H7 (cell line): ENCODE measurements at regions not wholly inside any gene's neighbourhood (a gene's known extent, or its start where the extent isn't known, plus 50 kb on each side); places are given as distances from the start of the nearest gene placed in this dataset.

Experiments
- DNase-seq: peaks from one replicate; pipeline ENCODE4 v3.0.0; 2012
- H3K27me3 ChIP-seq: 2 replicates; pipeline ENCODE4 v1.6.0; 2011; ENCODE audit warnings: mild to moderate bottlenecking, low read length; ENCODE audit not compliant: control insufficient read depth, insufficient read depth
- H3K36me3 ChIP-seq: replicated peaks from 2 replicates; pipeline ENCODE4 v1.5.1; 2011; ENCODE audit warnings: low read length; ENCODE audit not compliant: control insufficient read depth, insufficient read depth
- H3K4me3 ChIP-seq: 2 replicates; pipeline ENCODE4 v1.5.1; 2011; ENCODE audit warnings: low read depth, mild to moderate bottlenecking, control low read depth, low read length, moderate library complexity; ENCODE audit not compliant: insufficient read depth

DNA sequence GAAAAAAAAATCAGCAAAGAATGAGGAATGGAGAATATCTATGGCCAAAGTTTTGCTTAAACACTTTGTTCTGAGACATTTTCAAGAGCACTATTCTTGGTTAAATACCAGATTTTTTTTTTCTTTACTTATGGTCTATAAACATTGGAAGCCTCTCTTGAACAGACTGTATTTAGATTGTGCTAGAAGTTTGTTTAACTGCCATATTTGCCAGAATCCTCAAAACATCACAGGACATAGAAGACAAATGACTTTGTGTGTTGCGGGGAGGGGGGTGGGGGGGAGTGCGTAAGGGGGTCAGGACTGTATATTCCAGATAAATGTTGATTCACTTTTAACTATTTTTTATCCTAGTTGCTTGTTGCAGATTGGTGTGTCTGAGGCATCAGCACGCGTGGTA is 262.0 kb downstream of the MEIS1 start:
- H3K4me3 ChIP-seq, result no peak overlapping the region
- H3K27me3 ChIP-seq, result no peaks in the 10 kb centered on the region
- no peaks in the 10 kb centered on the region for H3K36me3 ChIP-seq
- DNase-seq, result no peak

DNA sequence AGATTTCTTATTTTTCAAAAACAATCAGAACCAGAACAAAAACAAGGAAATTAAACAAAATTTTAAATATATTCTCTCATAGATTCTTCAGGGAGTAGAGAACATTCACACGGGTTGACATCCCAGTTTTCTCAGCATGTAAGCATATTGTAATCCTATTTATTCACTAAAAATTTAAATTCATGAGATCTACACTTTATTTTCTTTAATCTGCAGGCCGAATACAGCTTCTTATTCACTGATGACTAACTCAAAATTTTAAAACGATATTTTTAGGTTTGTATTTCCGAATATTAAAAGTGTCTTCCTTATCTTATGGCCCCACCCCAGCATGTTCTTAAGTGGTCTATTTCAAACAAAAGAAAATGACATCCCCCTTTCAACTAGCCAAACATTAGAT is 262.4 kb downstream of the MEIS1 start:
- H3K36me3 ChIP-seq, result no peaks in the 10 kb centered on the region
- H3K4me3 ChIP-seq, result no peak overlapping the region
- no peaks in the 10 kb centered on the region for H3K27me3 ChIP-seq
- DNase-seq, result no peak

DNA sequence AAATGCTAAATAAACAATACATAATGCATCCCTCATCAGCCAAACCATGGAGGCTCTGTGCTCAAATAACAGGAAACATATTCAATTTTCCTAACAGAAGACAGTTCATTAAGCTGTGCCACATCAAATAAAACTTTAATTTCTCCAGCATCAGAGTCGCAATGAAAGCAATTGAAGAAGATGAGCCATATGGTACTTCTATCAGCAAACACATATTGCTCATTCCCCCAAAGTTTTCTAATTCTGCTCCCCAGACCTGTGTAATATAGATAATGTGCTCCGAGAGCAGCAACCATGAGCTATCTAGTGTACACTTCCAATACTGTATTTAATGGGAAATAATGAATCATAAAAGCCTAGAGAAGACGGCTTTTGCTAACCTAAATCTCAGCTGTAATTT is 263.2 kb downstream of the MEIS1 start:
- Histone ChIP-seq H3K27me3 (no peaks in the 10 kb centered on the region), H3K36me3 (no peaks in the 10 kb centered on the region), H3K4me3 (no peak overlapping the region)
- DNase-seq, result no peak

DNA sequence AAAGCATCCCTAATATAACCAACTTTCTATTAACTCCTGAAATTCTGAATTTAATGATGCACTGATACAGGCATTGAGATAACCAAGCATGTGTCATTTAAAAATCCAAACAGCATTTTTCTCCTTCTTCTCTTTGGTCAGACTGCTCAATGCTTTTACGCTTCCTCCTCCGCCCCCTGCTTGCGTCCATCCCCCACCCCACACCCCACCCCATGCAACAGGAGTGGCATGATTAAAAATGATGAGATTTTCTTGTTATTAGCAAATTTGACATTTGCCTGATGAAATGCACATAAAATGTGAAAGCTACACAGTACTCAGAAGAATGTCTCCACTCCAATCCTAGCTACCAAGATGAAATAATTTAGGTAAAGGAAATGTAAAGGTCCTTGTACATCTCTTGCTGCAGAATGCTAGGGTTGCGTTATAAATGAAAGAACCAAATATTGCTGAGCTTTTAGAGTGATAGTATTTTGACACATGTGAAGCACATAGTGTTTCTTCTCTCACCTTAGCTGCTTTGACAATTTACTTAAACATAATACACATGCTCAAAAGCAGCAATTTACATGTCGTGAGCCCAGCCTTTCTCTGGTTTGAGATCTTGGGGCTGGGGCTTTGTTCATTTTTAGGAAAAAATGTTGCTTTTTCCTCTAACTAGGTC is 263.8 kb downstream of the MEIS1 start:
- H3K36me3 ChIP-seq, result no peaks in the 10 kb centered on the region
- no peak for DNase-seq
- H3K4me3 ChIP-seq, result no peak overlapping the region
- no peaks in the 10 kb centered on the region for H3K27me3 ChIP-seq

DNA sequence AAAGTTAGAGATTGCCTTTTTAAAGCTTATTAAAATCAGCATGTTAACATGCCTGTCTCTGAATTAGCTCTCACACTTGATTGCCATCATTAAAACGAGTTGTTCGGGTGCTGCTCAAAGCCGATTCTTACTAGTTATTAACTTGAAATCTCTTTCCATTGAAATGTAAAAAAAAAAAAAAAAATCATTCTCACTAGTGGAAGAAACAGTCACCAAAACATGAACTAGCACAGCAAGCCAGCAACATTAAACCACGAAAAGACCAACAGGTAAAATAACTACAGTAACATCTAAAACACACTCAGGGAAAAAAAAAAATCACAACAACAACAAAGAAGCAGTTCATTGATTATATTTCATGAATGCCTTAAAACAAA is 264.5 kb downstream of the MEIS1 start:
- no peak for DNase-seq
- Histone ChIP-seq H3K4me3 (no peak overlapping the region), H3K36me3 (no peaks in the 10 kb centered on the region), H3K27me3 (no peaks in the 10 kb centered on the region)

DNA sequence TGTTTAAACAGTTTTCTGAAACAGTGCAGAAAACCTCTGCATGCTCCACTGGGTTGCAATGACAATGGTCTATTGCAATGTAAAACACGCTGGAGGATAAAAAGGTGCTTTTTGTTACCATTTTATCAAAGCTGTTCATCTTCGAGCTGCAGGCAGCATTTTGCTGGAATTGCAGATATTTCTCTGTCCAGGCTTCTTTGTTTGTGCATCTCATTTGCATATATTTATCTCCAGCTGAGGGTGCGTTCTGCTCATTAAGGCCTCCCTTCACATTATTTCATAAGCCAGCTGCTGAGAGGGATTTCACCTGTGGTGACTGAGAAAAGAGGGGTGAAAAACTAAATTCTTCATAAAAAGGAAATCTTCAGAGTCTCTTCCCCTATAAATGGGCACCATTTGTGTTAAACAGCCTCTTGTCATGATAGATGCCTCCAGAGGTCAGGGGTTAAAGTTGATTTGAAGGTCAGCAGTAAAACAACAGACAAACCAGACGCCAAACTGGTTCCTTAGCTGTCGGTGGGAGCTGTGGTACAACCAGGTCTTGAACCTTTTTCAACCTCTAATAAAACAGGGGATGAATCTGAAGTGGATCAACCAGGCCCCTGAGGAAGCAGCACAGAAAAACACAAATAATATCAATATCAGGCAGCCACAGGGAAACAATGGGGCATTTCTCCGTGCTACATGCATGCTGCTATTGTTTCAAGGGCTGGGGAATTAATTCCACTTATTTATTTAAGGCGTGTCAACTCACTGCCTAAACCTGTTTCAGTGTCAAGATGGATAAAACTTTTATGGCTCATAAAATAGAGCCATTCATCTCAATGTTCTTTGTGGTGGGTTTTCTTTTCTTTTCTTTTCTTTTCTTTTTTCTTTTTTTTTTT is 265.1 kb downstream of the MEIS1 start:
- Histone ChIP-seq H3K4me3 (no peak overlapping the region), H3K36me3 (no peaks in the 10 kb centered on the region), H3K27me3 (no peaks in the 10 kb centered on the region)
- no peak for DNase-seq

DNA sequence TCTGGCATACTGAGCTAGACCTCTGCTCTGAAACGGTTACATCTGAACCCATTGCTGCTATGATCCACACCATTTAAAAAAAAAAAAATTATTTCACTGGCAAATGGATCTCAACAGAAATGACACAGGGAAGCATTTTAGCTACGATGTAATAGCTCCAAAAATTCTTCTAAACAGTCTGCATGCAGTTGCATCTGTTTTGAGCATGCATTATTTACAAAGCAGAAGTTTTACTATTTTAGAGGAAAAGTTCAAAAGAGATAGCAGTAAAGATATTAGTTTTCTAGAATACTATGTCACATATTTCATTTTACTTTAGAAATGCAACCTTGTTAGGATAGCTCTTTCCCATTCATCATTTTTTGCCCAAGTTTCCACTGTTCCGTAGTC is 265.7 kb downstream of the MEIS1 start:
- Histone ChIP-seq H3K36me3 (no peaks in the 10 kb centered on the region), H3K4me3 (no peak overlapping the region), H3K27me3 (no peaks in the 10 kb centered on the region)
- no peak for DNase-seq

DNA sequence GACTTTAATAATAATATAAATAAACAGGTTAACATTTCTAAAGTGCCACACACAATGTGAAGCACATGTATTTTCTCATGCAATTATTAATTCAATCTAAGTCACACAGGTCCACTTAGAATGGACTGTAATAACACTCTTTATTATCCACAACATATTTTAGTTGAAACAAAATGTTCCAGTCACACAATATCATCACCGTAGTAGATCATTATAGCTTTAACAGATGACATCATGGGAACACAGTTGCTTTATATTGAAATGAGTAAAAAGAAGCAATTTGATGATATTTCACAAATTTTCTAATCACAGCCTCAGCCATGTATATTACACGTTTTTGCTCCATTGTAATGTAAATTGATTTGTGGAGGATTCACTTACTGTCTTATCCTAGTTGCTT is 266.3 kb downstream of the MEIS1 start:
- no peak for DNase-seq
- Histone ChIP-seq H3K4me3 (no peak overlapping the region), H3K27me3 (no peaks in the 10 kb centered on the region), H3K36me3 (no peaks in the 10 kb centered on the region)

DNA sequence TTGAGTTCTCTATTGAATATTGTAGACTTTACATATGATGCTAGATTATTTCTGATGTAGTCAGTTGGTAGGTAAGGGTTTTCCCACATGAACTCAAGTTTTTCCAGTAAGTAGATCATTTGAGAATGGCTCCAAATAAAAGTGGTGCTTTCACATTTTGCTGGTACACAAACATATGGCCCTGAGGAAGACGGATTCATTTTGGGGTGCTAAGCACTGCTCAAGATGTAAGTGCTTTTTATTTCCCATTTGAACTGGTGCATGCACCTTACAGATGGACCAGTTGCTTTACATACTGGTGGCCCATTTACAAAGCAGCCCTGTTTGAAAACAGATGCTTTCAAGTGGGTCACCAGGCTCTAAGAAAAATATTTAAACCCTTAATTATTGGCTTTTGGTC is 266.7 kb downstream of the MEIS1 start:
- Histone ChIP-seq H3K27me3 (no peaks in the 10 kb centered on the region), H3K4me3 (no peak overlapping the region)

DNA sequence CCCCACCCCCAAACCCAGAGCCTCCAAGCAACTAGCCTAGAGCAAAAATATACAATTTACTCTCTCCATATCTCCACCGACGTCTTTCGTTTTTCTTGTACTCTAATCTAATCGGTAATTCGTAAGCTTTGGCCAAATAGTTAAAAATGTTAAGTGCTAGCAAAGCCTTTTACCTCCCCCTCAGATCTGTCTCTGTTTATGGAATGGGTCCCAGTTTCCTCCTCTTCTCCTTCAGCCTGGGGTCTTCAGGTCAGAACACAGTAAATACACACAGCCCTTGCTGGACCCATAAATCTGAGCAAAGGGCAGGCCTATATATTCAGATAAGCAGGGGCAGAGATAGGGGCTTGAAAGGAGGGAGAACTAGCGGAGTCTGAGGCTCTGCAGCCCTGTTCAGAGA is 267.4 kb downstream of the MEIS1 start:
- DNase-seq, result no peak
- H3K36me3 ChIP-seq, result no peaks in the 10 kb centered on the region
- H3K4me3 ChIP-seq, result no peak overlapping the region
- H3K27me3 ChIP-seq, result no peaks in the 10 kb centered on the region

More for the DNA sequence above, 266.7 kb downstream of the MEIS1 start:
- no peak for DNase-seq
- no peaks in the 10 kb centered on the region for H3K36me3 ChIP-seq

DNA sequence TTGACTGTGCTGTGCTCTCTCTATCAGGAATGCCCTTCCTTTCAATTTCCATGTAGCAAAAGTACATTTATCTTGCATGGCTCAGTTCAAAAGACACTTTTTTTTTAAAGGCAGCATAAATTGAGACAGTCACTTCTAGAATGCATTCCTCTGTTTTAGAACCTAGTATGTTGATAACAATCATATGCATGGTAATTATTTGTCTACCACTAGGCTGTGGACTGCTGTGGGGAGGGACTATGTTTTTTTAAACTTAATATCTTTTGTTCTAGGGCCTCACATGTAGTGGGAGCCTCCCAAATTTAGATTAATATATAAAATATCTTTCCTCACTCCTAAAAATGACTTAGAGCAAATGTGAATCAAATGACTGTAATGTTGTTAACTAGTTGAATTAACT is 269.9 kb downstream of the MEIS1 start:
- no peaks in the 10 kb centered on the region for H3K36me3 ChIP-seq
- no peak for DNase-seq
- H3K4me3 ChIP-seq, result no peak overlapping the region
- H3K27me3 ChIP-seq, result no peaks in the 10 kb centered on the region

DNA sequence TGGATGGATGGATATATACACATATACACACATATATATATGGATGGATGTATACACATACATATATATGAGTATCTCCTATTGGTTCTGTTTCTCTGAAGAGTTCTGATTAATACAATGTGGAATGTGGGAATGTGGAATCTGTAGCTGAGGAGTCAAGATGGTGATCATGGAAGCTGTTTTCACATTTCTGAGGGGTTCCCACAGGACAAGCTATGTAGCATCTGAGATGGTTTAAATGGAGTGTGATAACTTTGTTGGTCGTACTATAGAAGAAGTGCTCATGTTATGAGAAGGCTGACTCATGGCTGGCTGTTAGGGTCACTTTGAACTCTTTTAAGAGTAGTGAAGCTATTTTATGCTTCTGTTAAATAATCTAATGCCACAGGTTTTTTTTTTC is 279.7 kb downstream of the MEIS1 start:
- no peak overlapping the region for H3K4me3 ChIP-seq
- no peak for DNase-seq
- H3K27me3 ChIP-seq, result no peaks in the 10 kb centered on the region
- H3K36me3 ChIP-seq, result no peaks in the 10 kb centered on the region

DNA sequence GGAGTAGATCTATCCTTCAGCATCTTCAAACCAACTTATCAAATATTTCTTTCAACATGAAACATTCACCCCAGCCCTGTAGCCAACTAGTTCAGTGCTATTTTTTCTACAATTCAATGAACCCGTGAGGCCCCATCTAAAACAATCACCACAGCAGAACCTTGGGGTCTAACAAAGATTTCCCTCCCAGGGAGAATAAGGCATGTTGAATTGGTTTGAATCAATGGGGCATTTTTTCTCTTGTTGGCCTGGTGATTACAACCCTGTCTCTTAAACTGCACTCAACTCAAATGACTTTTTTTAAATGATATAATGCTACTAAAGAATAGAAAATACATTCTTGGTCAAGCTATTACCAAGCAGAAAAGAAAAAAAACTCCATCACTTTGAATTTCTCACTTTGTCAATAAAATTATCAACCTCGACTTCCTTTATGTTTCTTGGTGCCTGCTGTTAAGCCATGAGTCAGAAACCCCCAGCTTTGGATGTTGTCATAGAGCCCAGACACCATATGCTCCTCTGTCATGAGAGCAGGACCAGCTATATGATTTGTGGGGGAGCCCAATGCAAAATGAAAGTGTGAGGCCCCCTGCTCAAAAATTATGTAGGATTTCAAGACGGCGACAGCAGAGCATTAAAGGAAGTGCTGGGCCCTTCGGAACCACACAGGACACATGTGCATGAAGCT is 282.4 kb downstream of the MEIS1 start:
- H3K4me3 ChIP-seq, result no peak overlapping the region
- DNase-seq, result no peak
- H3K36me3 ChIP-seq, result no peaks in the 10 kb centered on the region
- no peaks in the 10 kb centered on the region for H3K27me3 ChIP-seq

DNA sequence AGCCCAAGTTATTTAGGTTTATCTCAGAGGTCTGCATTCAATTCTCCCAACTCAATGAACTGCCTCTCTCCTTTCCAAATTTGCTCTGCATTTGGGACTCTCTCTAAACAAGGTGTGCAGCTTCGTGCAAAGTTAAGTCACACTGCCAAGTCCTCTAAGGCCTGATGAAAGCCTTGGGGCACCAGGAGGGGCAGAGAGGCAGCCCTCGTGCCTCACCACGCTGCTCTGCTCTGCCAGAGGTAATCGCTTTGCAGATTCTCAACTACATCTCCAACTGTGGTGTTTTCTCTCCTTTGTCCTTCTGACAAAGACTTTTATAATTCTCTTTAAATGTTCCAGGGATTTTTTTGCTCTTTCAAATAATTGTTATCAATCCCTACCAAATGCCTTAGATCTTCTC is 283.0 kb downstream of the MEIS1 start:
- no peak overlapping the region for H3K4me3 ChIP-seq
- H3K27me3 ChIP-seq, result no peaks in the 10 kb centered on the region
- DNase-seq, result no peak
- H3K36me3 ChIP-seq, result no peaks in the 10 kb centered on the region

DNA sequence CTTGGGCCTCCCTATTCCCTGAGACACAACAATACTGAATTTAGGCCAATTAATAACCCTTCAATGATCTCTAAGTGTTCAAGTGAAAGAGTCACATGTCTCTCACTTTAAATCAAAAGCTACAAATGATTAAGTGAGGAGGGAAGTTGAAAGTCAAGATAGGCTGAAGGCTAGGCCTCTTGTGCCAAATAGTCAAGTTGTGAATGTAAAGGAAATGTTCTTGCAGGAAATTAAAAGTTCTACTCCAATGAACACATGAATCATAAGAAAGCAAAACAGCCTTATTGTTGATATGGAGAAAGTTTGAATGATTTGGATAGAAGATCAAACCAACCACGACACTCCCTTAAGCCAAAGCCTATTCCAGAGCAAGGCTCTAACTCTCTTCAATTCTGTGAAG is 286.9 kb downstream of the MEIS1 start:
- Histone ChIP-seq H3K4me3 (no peak overlapping the region), H3K27me3 (no peaks in the 10 kb centered on the region), H3K36me3 (no peaks in the 10 kb centered on the region)
- no peak for DNase-seq
